Duodenal mucosa (tissue), 2 donors: ENCODE measurements at regions not wholly inside any gene's neighbourhood (a gene's known extent, or its start where the extent isn't known, plus 50 kb on each side); places are given as distances from the start of the nearest gene placed in this dataset.
"Not testable (repeated sequence)": the region's sequence is repeated elsewhere in the genome, so short reads cannot be mapped to it uniquely, and the experiment has no call there.

Source experiments
- H3K27ac ChIP-seq: one replicate; pipeline ENCODE4 v1.7.0; 2013; ENCODE audit warnings: low read depth, low read length
- H3K27me3 ChIP-seq, 2 donors: one replicate each; pipeline ENCODE4 v1.7.0; 2013; ENCODE audit warnings: low read length in 2 of 2, control low read depth in 1 of 2; ENCODE audit not compliant: insufficient read depth in 2 of 2, control insufficient read depth in 1 of 2
- H3K36me3 ChIP-seq, 2 donors: one replicate each; pipeline ENCODE4 v1.7.0; 2013; ENCODE audit warnings: low read length in 2 of 2, control low read depth in 1 of 2; ENCODE audit not compliant: insufficient read depth in 2 of 2, control insufficient read depth in 1 of 2
- H3K4me1 ChIP-seq, 2 donors: one replicate each; pipeline ENCODE4 v1.7.0; 2013; ENCODE audit warnings: low read length in 2 of 2, control low read depth in 1 of 2; ENCODE audit not compliant: insufficient read depth in 2 of 2, control insufficient read depth in 1 of 2
- H3K4me3 ChIP-seq, 2 donors: one replicate each; pipeline ENCODE4 v1.7.0; 2013; ENCODE audit warnings: low read length in 2 of 2, low read depth in 1 of 2
- H3K9ac ChIP-seq, 2 donors: one replicate each; pipeline ENCODE4 v1.7.0; 2013; ENCODE audit warnings: low read length in 2 of 2, low read depth in 1 of 2
- H3K9me3 ChIP-seq, 2 donors: one replicate each; pipeline ENCODE4 v1.7.0; 2013; ENCODE audit warnings: low read length in 2 of 2, control low read depth in 1 of 2; ENCODE audit not compliant: control insufficient read depth in 1 of 2

- Histone ChIP-seq H3K9me3 (no peaks in the 10 kb centered on the region), H3K9ac (no peak overlapping the region), H3K4me3 (no peak overlapping the region), H3K4me1 (no peaks in the 10 kb centered on the region), H3K36me3 (no peaks in the 10 kb centered on the region), H3K27ac (no peak overlapping the region), H3K27me3 (no peaks in the 10 kb centered on the region)
Observed at GRCh38 chr9:86486891-86487837, 133.0 kb upstream of the TUT7 start.

DNA sequence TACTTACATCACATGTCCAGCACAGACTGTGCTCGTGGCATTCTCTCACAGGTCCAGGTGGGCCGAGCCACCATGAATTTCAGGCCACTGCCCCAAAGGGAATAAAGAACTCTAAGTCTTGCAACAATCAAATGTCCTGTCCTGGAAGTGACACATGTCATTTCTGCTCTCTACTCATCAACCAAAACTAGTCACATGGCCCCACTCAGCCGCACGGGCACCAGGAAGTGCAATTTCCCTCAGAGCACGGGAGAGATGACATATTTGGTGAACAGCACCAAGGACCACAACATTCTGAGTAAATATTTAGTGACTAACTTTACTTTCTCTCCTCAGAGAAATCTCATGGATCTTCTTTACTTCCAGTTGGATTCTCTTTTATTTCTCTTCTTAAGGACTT is 131.1 kb upstream of the TUT7 start:
- H3K4me3 ChIP-seq: no peak overlapping the region
- H3K9me3 ChIP-seq: no peaks in the 10 kb centered on the region
- H3K4me1 ChIP-seq: no peaks in the 10 kb centered on the region
- no peaks in the 10 kb centered on the region for H3K27me3 ChIP-seq
- H3K9ac ChIP-seq: no peak overlapping the region
- no peak overlapping the region for H3K27ac ChIP-seq
- H3K36me3 ChIP-seq: no peaks in the 10 kb centered on the region

DNA sequence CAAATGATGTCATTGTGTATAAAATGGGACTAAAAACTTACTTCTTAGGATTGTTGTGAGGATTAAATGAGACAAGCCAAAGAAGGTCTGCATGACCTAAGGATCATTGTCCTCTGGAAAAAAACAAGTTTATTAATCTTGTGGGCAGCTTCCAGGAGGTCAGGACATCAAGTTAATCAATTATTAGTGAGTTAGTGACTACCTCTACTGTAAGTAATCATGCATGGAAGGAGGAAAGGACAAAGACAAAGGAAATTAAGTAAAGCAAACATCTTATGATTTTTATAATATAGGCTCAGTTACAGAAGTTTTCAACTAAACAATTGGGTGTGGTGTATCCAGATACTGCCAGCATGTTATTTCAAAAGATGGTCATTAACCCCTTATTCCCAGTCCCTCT is 129.3 kb upstream of the TUT7 start:
- no peak overlapping the region for H3K27ac ChIP-seq
- H3K4me3 ChIP-seq: no peak overlapping the region
- no peaks in the 10 kb centered on the region for H3K36me3 ChIP-seq
- no peaks in the 10 kb centered on the region for H3K27me3 ChIP-seq
- H3K9ac ChIP-seq: no peak overlapping the region
- H3K4me1 ChIP-seq: no peaks in the 10 kb centered on the region
- H3K9me3 ChIP-seq: no peaks in the 10 kb centered on the region

GRCh38 chr9:86481466-86481865 is 127.3 kb upstream of the TUT7 start:
- no peaks in the 10 kb centered on the region for H3K36me3 ChIP-seq
- H3K4me1 ChIP-seq: no peaks in the 10 kb centered on the region
- H3K27ac ChIP-seq: no peak overlapping the region
- H3K9me3 ChIP-seq: no peaks in the 10 kb centered on the region
- H3K4me3 ChIP-seq: no peak overlapping the region
- no peak overlapping the region for H3K9ac ChIP-seq
- no peaks in the 10 kb centered on the region for H3K27me3 ChIP-seq

DNA sequence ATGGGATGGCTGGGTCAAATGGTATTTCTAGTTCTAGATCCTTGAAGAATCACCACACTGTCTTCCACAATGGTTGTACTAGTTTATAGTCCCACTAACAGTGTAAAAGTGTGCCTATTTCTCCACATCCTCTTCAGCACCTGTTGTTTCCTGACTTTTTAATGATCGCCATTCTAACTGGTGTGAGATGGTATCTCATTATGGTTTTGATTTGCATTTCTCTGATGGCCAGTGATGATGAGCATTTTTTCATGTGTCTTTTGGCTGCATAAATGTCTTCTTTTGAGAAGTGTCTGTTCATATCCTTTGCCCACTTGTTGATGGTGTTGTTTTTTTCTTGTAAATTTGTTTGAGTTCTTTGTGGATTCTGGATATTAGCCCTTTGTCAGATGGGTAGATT is 121.0 kb upstream of the TUT7 start:
- H3K9me3 ChIP-seq, H3K27me3 ChIP-seq, H3K27ac ChIP-seq, H3K4me3 ChIP-seq, H3K36me3 ChIP-seq, H3K4me1 ChIP-seq, H3K9ac ChIP-seq: not testable (repeated sequence)

GRCh38 chr9:86471171-86471815 is 117.1 kb upstream of the TUT7 start:
- no peaks in the 10 kb centered on the region for H3K9me3 ChIP-seq
- H3K4me3 ChIP-seq: no peak overlapping the region
- H3K27ac ChIP-seq: no peak overlapping the region
- H3K4me1 ChIP-seq: no peaks in the 10 kb centered on the region
- H3K36me3 ChIP-seq: no peaks in the 10 kb centered on the region
- no peaks in the 10 kb centered on the region for H3K27me3 ChIP-seq
- H3K9ac ChIP-seq: no peak overlapping the region

- Histone ChIP-seq H3K36me3 (no peaks in the 10 kb centered on the region), H3K4me3 (no peak overlapping the region), H3K9me3 (no peaks in the 10 kb centered on the region), H3K4me1 (no peaks in the 10 kb centered on the region), H3K27ac (no peak overlapping the region), H3K27me3 (no peaks in the 10 kb centered on the region), H3K9ac (no peak overlapping the region)
Observed at GRCh38 chr9:86470326-86470725, 116.1 kb upstream of the TUT7 start.

GRCh38 chr9:86469476-86470250 is 115.5 kb upstream of the TUT7 start:
- Histone ChIP-seq H3K36me3 (no peaks in the 10 kb centered on the region), H3K4me3 (no peak overlapping the region), H3K9ac (no peak overlapping the region), H3K27me3 (no peaks in the 10 kb centered on the region), H3K27ac (no peak overlapping the region), H3K9me3 (no peaks in the 10 kb centered on the region), H3K4me1 (no peaks in the 10 kb centered on the region)

DNA sequence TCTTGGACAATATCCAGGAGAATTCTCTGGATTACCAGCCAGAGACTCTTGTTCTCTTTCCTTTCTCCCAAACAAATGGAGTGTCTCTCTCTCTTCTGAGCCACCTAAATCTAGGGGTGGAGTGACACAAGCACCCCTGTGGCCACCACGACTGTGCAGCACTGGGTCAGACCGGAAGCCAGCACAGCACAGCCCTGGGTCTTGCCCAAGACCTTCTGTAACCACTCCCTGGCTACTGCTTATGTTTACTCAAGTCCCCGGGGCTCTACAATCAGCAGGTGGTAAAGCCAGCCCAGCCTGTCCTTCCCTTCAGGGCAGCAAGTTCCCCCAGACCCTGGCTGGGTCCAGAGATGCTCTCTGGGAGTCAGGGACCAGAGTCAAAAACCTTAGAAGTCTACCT is 110.0 kb upstream of the TUT7 start:
- no peak overlapping the region for H3K27ac ChIP-seq
- H3K27me3 ChIP-seq: no peaks in the 10 kb centered on the region
- H3K4me3 ChIP-seq: no peak overlapping the region
- no peaks in the 10 kb centered on the region for H3K4me1 ChIP-seq
- H3K9ac ChIP-seq: no peak overlapping the region
- no peaks in the 10 kb centered on the region for H3K9me3 ChIP-seq
- no peaks in the 10 kb centered on the region for H3K36me3 ChIP-seq
